NCI-H345 (cell line): ENCODE measurements at regions not wholly inside any gene's neighbourhood (a gene's known extent, or its start where the extent isn't known, plus 50 kb on each side); places are given as distances from the start of the nearest gene placed in this dataset.
"Not testable (repeated sequence)": the region's sequence is repeated elsewhere in the genome, so short reads cannot be mapped to it uniquely, and the experiment has no call there.

Source experiments
- DNase-seq: peaks from one replicate; lab custom pipeline; 2025; lab: John Stamatoyannopoulos, UW

GRCh38 chr20:53748176-53748575, 154.5 kb upstream of the ZNF217 start:
- DNase-seq, result no peak

GRCh38 chr20:53743607-53744260, 150.1 kb upstream of the ZNF217 start:
- no peak for DNase-seq

- no peak for DNase-seq
Observed at GRCh38 chr20:53742685-53743081, 149.0 kb upstream of the ZNF217 start.

- no peak for DNase-seq
Observed at GRCh38 chr20:53741726-53742028, 148.0 kb upstream of the ZNF217 start.

- DNase-seq, result no peak
Observed at GRCh38 chr20:53739799-53740785, 146.5 kb upstream of the ZNF217 start.

GRCh38 chr20:53738945-53739798, 145.5 kb upstream of the ZNF217 start:
- no peak for DNase-seq

- no peak for DNase-seq
Observed at GRCh38 chr20:53738039-53738944, 144.7 kb upstream of the ZNF217 start.

- DNase-seq, result no peak
Observed at GRCh38 chr20:53737396-53738038, 143.9 kb upstream of the ZNF217 start.

GRCh38 chr20:53736757-53737395, 143.2 kb upstream of the ZNF217 start:
- DNase-seq, result no peak

GRCh38 chr20:53736122-53736756, 142.6 kb upstream of the ZNF217 start:
- DNase-seq, result no peak

- DNase-seq, result no peak
Observed at GRCh38 chr20:53735536-53736050, 142.0 kb upstream of the ZNF217 start.

GRCh38 chr20:53734006-53734688, 140.5 kb upstream of the ZNF217 start:
- DNase-seq, result no peak

GRCh38 chr20:53731595-53731994, 138.0 kb upstream of the ZNF217 start:
- no peak for DNase-seq

GRCh38 chr20:53728359-53728758, 134.7 kb upstream of the ZNF217 start:
- no peak for DNase-seq

- DNase-seq, result not testable (repeated sequence)
Observed at GRCh38 chr20:53727239-53727638, 133.6 kb upstream of the ZNF217 start.

- no peak for DNase-seq
Observed at GRCh38 chr20:53725575-53725970, 131.9 kb upstream of the ZNF217 start.

GRCh38 chr20:53723621-53724020, 130.0 kb upstream of the ZNF217 start:
- no peak for DNase-seq

GRCh38 chr20:53723045-53723444, 129.4 kb upstream of the ZNF217 start:
- no peak for DNase-seq

GRCh38 chr20:53722515-53723036, 128.9 kb upstream of the ZNF217 start:
- DNase-seq, result no peak
